HG03196 (cell line): ENCODE measurements at regions not wholly inside any gene's neighbourhood (a gene's known extent, or its start where the extent isn't known, plus 50 kb on each side); places are given as distances from the start of the nearest gene placed in this dataset.
"Not testable (repeated sequence)": the region's sequence is repeated elsewhere in the genome, so short reads cannot be mapped to it uniquely, and the experiment has no call there.

Experiments used
- ATAC-seq: cut with Tn5 transposase; IDR thresholded peaks from one replicate; pipeline ENCODE4 v1.9.1; 2021; ENCODE audit not compliant: unreplicated experiment

- no peak for ATAC-seq
These were observed 73.3 kb downstream of the OLFM4 start for GRCh38 chr13:53101883-53102282.

- no peak for ATAC-seq
These were observed 75.5 kb downstream of the OLFM4 start for GRCh38 chr13:53104136-53104535.

- no peak for ATAC-seq
These were observed 76.9 kb downstream of the OLFM4 start for GRCh38 chr13:53105477-53105876.

- ATAC-seq = no peak
These were observed 77.3 kb downstream of the OLFM4 start for GRCh38 chr13:53105890-53106289.

- no peak for ATAC-seq
These were observed 81.6 kb downstream of the OLFM4 start for GRCh38 chr13:53110181-53110580.

- no peak for ATAC-seq
These were observed 82.0 kb downstream of the OLFM4 start for GRCh38 chr13:53110614-53111013.

- ATAC-seq = no peak
These were observed 83.9 kb downstream of the OLFM4 start for GRCh38 chr13:53112522-53112921.

GRCh38 chr13:53117048-53117447 lies 88.4 kb downstream of the OLFM4 start:
- ATAC-seq = not testable (repeated sequence)

GRCh38 chr13:53121131-53121773 lies 92.6 kb downstream of the OLFM4 start:
- no peak for ATAC-seq

- no peak for ATAC-seq
These were observed 93.3 kb downstream of the OLFM4 start for GRCh38 chr13:53121919-53122318.

GRCh38 chr13:53123536-53123935 lies 94.9 kb downstream of the OLFM4 start:
- ATAC-seq = no peak

- ATAC-seq = no peak
These were observed 96.0 kb downstream of the OLFM4 start for GRCh38 chr13:53124623-53125022.

- no peak for ATAC-seq
These were observed 98.2 kb downstream of the OLFM4 start for GRCh38 chr13:53126841-53127245.

- ATAC-seq = no peak
These were observed 98.8 kb downstream of the OLFM4 start for GRCh38 chr13:53127373-53127772.

- no peak for ATAC-seq
These were observed 101.3 kb downstream of the OLFM4 start for GRCh38 chr13:53129864-53130393.

GRCh38 chr13:53131361-53131760 lies 102.7 kb downstream of the OLFM4 start:
- no peak for ATAC-seq

GRCh38 chr13:53135301-53135700 lies 106.7 kb downstream of the OLFM4 start:
- ATAC-seq = no peak

GRCh38 chr13:53136554-53137215 lies 108.1 kb downstream of the OLFM4 start:
- ATAC-seq = no peak

- ATAC-seq = no peak
These were observed 109.2 kb downstream of the OLFM4 start for GRCh38 chr13:53137779-53138178.

GRCh38 chr13:53138376-53139036 lies 109.9 kb downstream of the OLFM4 start:
- ATAC-seq = no peak

- ATAC-seq = no peak
These were observed 112.7 kb downstream of the OLFM4 start for GRCh38 chr13:53141336-53141735.

GRCh38 chr13:53142306-53142705 lies 113.7 kb downstream of the OLFM4 start:
- ATAC-seq = no peak
